Epidermal melanocyte (primary cell): ENCODE measurements at regions not wholly inside any gene's neighbourhood (a gene's known extent, or its start where the extent isn't known, plus 50 kb on each side); places are given as distances from the start of the nearest gene placed in this dataset.

Experiments
- DNase-seq: peaks from one replicate; pipeline ENCODE4 v3.0.0; 2011; ENCODE audit warnings: low spot score; ENCODE audit not compliant: insufficient read length

DNA sequence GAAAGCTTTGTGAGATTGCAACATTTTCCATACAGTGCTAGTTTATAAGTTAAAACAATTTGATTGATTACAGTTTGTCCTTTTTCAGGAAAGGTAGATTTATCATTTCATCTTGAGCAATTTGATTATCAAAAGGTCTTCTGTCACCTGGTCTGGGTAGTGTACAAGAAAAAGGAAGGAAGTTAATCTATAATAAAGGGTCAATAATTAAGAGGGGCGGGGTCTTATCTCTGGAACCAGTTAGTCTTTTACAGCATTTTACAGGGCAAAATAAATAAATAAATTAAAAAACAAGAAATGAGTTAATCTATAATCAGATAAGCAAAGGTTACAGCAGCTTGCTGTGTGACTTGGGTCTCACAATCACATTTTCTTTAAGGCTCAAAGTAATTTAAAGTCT lies 277.8 kb upstream of the GYPC start:
- no peak for DNase-seq

DNA sequence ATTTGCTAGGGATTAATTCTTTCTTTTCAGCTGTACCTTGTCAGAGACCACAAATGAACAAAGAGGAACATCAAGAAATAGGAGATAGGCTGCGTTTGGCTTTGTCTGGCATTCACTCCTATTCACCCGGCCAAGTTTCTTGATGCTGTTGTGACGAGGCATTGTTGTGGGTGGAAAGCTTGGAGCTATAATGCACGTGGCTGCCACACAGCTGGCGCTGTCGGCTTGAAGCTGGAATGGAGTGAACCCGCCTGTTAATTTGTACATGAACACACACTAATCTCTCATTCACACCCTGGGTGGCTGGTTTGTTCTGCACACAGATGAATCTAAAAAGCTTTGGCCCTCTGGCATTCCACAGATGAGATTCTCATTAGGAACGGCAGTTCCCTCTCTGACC lies 274.9 kb upstream of the GYPC start:
- no peak for DNase-seq

DNA sequence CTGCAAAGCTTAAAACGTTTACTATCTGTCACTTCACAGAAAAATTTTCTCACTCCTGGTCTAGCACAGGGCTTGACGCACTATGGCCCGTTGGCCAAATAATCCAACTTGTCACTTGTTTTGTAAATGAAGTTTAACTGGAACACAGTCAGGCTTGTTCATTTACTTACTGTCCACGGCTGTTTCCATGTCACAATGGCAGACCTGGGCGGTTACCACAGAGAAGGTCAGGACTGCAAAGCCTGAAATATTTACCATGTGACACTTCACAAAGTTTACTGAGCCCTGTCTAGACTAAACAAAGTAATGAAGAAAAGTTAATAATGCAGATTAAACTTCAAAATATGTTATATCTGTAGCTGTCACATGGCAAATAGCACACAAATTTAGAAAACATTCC lies 273.0 kb upstream of the GYPC start:
- no peak for DNase-seq

DNA sequence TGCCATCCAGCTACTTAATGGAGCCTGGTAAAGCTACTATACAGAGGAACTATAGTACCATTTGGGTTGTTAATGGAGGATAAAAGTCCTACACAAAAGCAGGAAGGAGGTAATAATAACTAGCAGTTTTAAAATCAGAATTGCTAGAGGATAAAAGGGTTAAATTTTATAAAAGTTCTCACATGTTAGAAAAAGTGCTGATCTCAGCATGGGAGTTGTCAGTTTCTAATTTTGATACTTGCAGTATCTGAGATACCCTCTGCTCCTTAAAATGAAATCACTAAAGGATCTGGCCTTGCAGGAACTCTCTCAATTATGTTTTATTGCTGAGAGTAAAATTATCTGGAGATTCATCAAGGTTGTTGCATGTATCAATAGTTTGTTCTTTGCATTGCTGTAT lies 272.2 kb upstream of the GYPC start:
- DNase-seq: no peak

DNA sequence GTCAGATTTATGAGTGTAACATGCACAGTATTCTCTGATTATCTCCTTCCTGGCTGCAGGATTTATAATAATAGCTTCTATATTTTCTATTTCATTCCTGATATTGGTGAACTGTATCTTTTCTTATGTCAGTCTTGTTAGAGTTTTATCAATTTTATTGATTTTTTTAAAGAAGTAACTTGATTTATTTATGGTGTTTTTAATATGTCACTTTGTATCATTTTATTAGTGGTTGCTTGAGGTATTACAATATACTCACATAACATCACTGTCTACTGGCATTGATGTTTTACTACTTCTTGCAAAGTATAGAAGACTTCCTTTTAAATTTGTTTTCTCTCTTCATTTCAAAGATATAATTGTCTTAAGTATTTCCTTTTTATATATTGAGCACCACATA lies 270.5 kb upstream of the GYPC start:
- no peak for DNase-seq

DNA sequence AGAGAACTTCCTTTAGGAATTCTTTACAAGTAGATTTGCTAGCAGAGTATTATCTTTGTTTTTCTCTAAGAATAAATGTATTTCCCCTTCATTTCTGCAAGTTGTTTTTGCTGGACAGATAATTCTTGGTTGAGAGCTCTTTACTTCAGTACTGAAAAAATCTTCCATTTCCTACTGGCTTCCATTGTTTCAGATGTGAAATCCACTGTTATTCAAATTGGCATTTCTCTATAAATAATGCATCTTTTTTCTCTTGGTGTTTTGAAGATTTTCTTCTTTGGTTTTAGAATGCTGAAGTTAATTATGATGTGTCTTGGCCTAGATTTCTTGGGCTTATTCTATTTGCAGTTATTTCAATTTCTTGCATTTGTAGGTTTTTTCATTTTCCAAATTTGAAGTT lies 270.0 kb upstream of the GYPC start:
- no peak for DNase-seq

DNA sequence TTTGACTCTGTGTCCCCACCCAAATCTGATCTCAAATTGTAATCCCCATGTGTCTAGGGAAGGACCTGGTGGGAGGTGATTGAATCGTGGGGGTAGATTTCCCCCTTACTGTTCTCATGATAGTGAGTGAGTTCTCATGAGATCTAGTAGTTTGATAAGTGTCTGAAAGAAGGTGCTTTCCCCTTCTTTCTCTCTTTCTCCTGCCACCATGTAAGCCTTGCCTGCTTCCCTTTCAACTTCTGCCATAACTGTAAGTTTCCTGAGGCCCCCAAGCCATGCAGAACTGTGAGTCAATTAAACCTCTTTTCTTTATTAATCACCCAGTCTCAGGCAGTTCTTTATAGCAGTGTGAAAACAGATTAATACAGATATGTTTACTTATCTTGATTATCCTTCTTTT lies 266.5 kb upstream of the GYPC start:
- DNase-seq: no peak

DNA sequence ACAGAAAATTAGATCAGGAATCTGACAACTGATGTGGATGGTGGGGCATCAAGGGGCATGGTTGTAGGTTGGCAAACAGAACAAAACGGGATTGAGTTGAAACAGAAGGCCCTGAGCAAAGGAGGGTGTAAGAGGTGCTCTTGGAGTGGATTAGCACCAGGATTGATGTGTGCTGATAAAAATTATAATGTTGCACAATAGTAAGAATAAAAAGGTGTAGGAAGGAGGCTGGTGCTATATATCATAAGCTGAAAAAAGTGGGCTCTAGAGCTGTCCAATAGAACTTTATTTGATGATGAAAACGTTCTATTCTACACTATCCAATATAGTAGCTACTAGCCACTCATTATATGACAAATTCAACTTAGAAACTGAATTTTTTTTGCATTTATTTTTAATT lies 263.1 kb upstream of the GYPC start:
- no peak for DNase-seq

DNA sequence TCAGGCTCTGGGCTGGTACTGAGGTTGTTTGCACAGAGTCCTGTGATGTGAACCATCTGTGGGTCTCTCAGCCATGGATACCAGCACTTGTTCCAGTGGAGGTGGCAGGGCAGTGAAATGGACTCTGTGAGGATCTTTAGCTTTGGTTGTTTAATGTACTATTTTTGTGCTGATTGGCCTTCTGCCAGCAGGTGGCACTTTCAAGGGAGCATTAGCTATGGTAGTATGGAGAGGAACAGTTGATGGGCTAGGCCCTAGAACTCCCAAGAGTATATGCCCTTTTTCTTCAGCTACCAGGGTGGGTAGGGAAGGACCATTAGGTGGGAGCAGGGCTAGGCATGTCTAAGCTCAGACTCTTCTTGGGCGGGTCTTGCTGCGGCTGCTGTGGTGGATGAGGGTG lies 257.0 kb upstream of the GYPC start:
- no peak for DNase-seq

DNA sequence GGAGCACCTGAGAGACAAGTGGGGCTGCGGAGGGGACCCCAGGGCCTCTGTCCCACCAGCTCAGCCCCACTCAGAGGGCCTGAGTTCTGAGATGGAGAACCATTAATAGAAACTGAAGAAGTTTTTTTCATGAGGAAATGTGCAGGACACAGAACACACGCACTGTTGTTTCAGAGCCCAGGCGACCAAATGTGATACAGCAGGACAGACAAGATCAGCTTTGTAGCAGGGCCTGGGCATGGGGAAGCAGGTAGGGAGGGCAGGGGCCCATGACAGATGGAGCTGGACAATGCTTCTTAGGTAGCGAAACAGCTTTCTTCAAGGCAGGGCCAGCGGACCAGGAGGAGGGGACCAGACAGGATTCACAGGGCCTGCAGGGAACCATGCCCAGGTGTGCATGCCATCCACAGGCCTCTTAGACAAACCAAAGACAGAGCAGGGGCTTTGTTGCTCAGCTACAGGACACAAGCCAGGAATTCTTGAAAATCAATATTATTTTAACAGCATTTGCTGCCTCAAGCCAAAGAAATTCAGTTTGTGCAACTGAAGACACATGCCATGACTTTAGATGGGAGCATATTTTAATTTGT lies 252.8 kb upstream of the GYPC start:
- no peak for DNase-seq

DNA sequence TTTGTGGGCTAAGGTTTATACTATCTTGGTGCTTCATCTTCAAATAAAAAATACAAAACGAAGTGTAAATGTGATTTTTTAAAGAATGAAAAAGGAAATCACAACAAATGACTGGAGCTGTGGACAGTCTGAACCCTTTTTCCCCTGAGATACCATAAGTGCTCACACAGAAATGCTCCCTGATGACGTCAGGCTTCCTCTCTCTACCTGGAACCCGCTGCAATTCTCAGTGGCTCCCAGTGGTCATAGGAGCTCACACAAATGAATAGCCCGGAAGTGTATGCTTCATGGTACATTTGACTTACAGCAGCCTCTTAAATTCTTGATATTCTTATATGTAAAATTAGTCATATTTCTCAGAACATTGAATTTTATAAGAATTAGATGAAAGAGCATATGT lies 249.7 kb upstream of the GYPC start:
- no peak for DNase-seq

DNA sequence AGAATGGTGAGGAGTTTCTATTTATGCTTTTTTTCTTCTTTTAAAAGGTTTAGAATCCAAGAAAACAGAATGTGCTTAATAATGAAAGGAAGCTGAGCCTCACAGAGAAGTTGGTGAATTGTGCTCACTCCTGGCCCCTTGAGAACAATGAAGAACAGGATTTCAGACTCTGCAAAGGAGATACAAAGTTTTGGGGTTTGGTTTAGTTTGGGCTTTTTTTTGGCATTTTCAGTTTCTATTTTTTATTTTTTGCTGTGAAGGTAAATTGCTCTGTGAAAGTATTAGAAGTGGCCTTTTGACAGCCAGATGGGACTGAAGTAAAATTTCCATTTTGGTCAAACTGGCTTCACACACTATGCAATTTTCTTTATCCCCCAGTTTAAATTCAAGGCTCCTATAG lies 247.3 kb upstream of the GYPC start:
- no peak for DNase-seq

DNA sequence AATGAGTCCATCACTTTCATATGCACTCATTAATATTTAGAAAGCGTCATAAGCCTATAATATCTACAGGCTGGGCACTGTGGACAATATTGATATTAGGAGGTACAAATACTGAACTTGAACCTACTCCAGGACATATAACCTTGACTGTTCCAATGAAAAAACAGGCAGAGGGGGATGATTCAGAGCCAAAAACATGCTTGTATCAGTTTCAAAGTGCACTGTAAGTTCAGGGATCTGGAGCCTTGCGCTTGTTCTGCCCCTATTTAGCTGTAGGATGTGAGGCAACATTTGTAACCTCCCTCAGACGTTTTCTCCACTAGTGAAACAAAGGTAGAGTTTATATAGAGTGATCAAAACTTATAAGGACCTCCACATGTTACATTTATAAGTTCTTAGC lies 246.1 kb upstream of the GYPC start:
- no peak for DNase-seq

DNA sequence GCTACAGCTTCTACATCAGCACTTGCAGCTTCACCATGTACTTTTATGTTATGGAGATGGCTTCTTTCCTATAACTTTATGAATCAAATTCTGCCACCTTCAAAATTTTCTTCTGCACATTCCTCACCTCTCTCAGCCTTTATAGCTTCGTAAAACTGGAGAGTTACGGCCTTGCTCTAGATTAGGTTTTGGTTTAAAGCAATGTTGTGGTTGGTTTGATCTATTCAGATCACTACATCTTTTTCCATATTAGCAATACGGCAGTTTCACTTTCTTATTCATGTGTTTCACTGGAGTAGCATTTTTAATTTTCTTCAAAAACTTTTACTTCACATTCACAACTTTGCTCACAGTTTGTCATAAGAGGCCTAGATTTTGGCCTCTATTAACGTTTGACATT lies 242.9 kb upstream of the GYPC start:
- DNase-seq: no peak

DNA sequence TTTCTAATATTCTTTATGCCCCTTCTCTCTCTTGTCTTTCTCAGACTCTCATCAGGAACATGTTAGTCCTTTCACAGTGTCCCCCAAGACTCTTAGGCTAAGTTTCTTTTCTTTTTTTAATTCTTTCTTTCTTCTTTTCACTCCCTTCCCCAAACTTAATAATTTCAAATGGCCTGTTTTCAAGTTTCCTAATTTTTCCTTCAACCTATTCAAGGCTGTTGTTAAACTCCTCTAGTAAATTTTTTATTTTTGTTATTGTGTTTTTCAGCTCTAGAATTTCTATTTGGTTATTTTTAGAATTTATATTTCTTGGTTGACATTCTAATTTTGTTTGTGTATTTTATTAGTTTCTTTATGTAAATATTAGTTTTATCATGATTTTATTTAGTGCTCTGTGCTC lies 236.6 kb upstream of the GYPC start:
- no peak for DNase-seq

DNA sequence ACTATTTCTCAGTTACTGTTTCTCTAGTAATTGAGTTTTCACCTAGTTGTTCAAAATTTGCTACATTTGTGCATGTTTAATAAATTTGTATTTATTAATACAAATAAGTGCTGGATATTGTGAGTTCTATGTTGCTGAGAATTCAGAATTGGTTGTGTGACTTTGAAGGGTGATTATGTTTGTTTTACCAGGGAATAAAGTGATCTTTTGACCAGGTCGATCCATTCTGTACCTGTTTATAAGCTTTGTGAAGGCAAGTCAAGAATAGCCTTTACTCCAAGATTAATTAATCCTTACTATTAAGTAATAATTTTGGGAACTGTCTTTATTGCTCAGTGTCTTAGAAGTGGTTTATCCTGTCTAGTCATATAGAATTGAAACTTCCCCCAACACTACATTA lies 230.0 kb upstream of the GYPC start:
- no peak for DNase-seq

DNA sequence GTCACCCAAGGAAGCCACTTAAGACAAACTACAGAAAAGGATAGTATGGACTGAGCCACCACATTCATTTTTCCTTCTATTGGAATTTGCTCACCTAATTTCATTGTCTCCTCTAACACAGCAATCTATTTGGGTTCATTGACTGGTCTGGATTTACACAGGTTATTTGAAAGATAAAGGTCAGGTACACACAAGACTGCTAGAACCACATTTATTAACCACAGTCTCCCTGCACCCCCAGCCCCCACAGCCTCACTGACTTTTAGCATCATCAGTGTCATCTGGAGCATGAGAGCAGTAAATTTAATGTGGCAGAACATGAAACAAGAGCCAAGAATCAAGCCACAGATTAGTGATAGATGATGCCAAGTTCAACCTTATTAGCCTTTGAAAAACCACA lies 226.9 kb upstream of the GYPC start:
- no peak for DNase-seq

DNA sequence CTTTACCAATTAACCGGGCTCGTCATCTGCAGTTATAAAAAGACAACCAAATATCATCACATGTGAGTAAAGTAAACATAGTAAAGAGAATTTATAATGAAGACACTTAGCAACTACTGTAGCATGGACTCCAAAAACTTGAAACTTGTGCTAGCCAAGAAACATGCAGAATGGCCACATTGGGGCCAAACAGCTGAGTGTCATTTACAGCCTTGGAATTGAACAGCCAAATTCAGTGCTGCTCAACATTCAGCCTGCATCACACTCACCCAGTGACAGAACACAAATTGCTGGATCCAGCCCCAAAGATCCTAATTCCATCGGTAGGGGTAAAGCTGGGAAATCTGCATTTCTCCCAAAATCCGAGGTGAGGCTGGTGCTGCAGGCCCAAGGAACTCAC lies 224.8 kb upstream of the GYPC start:
- no peak for DNase-seq

DNA sequence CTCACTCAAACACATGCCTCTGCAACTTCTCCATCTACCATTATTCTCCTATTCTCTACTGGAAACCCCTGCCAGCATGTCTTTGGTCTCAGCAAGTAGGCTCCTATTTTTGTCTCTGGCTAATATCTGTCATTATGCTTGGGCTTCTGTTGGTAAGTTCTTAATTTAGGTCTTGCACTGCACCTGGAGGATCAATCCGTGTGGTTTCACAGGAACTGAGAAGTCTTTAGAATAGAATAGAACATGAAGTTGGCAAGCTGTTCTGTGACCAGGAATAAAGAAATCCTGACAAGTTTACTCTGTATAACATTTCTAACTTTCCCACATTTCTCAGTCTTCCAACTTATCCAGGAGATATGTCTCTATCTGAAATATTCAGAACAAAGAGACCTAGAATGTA lies 219.5 kb upstream of the GYPC start:
- no peak for DNase-seq

DNA sequence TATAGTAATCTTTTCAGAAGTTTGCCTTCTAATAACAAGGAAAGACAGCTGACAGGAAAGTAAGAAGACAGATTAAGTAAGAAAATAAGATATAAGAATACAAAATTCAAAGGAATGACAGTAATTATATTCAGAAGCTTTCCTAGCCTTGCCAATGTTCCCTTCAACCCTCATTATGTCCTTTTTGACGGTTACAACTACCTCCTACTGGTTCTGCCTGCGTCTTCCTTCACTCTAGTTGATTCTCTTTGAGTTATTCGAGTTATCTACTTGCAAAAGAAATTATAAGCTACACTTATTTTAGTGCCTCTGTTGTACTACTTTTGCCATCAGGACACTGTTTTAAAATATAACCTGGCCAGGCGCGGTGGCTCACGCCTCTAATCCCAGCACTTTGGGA lies 218.9 kb upstream of the GYPC start:
- no peak for DNase-seq

DNA sequence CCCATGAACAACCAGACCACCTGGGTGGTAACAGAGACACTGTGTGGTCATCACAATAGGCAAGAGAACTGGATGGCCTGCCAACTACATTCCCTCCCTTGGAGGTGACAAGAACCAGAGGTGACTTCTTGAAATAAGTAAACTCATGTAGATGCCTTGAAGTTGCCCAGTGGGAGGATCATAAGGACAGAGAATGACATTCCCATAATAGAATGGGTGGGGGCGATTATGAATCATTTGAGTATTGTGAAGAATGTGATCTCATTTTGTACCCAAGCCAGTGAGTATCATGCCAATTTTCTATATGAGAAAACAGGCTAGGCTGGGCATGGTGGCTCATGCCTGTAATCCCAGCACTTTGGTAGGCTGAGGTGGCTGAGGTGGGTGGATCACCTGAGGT lies 211.4 kb upstream of the GYPC start:
- no peak for DNase-seq

DNA sequence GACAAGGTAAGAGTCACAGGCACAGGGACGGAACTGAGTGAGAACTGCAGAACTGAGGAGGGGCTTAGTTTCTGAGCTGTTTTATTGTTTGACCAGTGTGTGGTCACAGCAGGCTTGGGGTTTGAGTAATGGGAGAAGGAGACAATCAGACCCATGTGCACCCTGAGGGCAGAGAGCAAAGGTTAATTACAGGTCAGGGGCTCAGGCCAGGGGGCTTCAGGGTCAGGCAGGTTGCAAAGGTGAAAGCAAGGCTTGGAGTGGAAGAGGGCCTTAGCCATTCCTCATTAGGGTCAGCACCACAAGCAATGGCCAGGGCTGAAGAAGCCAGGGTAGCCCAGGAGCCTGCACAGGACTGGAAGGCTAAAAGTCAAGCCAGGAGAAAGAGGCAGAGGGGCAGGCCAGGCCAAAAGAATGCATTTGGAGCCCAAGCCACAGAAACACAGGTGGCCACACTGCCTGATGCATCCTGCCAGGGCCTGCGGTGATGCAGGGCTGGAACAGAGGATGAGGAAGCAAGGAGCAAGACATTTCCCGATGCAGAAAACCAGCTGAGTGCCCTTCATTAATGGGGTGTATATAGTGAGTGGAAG lies 209.8 kb upstream of the GYPC start:
- no peak for DNase-seq

DNA sequence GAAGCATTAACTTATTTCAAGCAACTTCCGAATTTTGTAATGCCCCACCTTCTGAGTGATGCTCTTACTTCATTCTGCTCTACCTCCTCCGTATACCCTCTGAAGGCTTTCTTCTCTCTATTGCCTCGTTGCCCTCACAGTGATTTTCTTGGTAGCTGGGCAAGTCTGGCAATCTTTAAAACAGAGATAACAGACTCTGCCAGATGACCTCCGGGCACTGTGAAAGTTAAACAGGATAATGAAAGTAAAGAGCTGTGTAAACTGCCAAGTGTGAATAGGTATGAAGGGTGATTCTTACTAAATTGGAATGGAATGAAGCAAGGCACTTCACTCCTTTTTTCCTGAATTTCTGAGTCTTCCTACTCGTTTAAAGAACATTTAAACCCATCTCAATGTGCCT lies 207.3 kb upstream of the GYPC start:
- no peak for DNase-seq

DNA sequence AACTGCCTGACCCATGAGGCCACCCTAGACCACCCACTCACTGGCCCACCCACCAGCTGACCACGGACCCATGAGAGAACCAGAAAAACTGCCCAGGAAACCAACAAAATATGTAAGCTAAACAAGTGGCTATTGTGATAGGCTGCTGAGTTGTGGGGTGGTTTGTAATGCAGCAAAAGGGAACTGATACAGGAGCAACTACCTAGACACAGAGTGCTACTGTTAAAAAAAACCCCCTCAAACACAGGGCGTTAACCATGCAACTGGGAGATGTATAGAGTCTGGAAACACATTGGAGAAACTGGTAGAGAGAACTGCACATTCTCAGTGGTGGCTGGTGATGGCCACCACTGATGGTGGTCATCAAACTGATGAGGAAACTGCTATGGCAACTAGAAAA lies 206.3 kb upstream of the GYPC start:
- DNase-seq: no peak
